Vagina (tissue), 2 donors: ENCODE measurements at regions not wholly inside any gene's neighbourhood (a gene's known extent, or its start where the extent isn't known, plus 50 kb on each side); places are given as distances from the start of the nearest gene placed in this dataset.

ENCODE experiments used
- CTCF ChIP-seq, 3 experiments: fragments of 450-650 bp in 2 of 3; fragments of 200-600 bp in 1 of 3; sonication (generic) in 1 of 3; IDR thresholded peaks; one replicate each; pipeline ENCODE4 v1.5.1; 2017 to 2019; ENCODE audit warnings: antibody characterized with exemption in 3 of 3, mild to moderate bottlenecking in 2 of 3, moderate library complexity in 2 of 3
- POLR2A ChIP-seq, 2 donors: fragments of 450-650 bp; IDR thresholded peaks; one replicate each; pipeline ENCODE4 v1.6.1; 2017; ENCODE audit warnings: antibody characterized with exemption in 2 of 2, mild to moderate bottlenecking in 2 of 2, moderate library complexity in 2 of 2
- POLR2AphosphoS5 ChIP-seq, 2 donors: sonication (generic); formaldehyde crosslinking; IDR thresholded peaks; one replicate each; pipeline ENCODE4 v1.9.0; 2017; ENCODE audit warnings: antibody characterized with exemption in 2 of 2, mild to moderate bottlenecking in 2 of 2, low read depth in 1 of 2; ENCODE audit not compliant: insufficient read depth in 1 of 2

- TF ChIP-seq CTCF (IDR thresholded peaks at IDR 0.05) (no peak), POLR2AphosphoS5 (IDR thresholded peaks at IDR 0.05; ENCODE audit: insufficient read depth in 1 of 2, low read depth in 1 of 2) (no peak), POLR2A (IDR thresholded peaks at IDR 0.05) (no peak)
Observed at GRCh38 chr7:42698600-42699374, 213.1 kb downstream of the C7orf25 start.
